ENCODE measurements at regions not wholly inside any gene's neighbourhood (a gene's known extent, or its start where the extent isn't known, plus 50 kb on each side); places are given as distances from the start of the nearest gene placed in this dataset.

DNA sequence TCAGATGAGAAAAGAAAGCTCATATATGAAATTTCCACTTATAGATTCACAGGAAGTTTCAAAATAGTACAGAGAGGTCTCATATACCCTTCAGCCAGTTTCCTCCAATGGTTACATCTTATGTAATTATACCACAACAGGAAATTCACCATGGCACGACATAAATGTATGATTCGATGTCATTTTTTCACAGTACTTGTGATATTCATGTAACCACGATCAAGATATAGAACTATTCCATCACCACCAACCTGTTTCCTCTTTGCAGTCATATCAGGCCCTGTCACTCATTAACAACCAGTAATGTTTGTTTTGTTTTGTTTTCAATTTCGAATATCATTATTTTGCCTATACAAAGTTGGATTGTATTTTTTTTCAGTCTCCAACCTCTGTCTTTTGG, 314.3 kb upstream of the POU3F3 start:
- Mint-ChIP-seq H3K36me3 (ENCODE audit: insufficient read depth, unreplicated experiment) (no peaks in the 10 kb centered on the region), H3K27me3 (ENCODE audit: insufficient read depth, unreplicated experiment) (peaks cover 62% of the 10 kb centered on the region), H3K4me3 (ENCODE audit: unreplicated experiment) (no peak overlapping the region), H3K4me1 (ENCODE audit: insufficient read depth, unreplicated experiment) (no peaks in the 10 kb centered on the region), H3K9me3 (ENCODE audit: unreplicated experiment) (no peaks in the 10 kb centered on the region), H3K27ac (ENCODE audit: low read depth, unreplicated experiment) (no peak overlapping the region)
- intact Hi-C loops (cut with micrococcal nuclease) = no loop called here
- TF ChIP-seq, protein P1, sequence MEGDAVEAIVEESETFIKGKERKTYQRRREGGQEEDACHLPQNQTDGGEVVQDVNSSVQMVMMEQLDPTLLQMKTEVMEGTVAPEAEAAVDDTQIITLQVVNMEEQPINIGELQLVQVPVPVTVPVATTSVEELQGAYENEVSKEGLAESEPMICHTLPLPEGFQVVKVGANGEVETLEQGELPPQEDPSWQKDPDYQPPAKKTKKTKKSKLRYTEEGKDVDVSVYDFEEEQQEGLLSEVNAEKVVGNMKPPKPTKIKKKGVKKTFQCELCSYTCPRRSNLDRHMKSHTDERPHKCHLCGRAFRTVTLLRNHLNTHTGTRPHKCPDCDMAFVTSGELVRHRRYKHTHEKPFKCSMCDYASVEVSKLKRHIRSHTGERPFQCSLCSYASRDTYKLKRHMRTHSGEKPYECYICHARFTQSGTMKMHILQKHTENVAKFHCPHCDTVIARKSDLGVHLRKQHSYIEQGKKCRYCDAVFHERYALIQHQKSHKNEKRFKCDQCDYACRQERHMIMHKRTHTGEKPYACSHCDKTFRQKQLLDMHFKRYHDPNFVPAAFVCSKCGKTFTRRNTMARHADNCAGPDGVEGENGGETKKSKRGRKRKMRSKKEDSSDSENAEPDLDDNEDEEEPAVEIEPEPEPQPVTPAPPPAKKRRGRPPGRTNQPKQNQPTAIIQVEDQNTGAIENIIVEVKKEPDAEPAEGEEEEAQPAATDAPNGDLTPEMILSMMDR (IDR thresholded peaks at IDR 0.05; ENCODE audit: unreplicated experiment) = no peak
- CTCF ChIA-PET = no interaction called here
- no peak for DNase-seq (ENCODE audit: unreplicated experiment)
- POLR2A ChIA-PET = interaction anchor here (0.7 kb wide), 1 partner anchor 895 kb away, joined by 3 read pairs; no protein-coding TSS in a partner anchor
- no TSS peak for BruUV-seq (replicated peaks)

DNA sequence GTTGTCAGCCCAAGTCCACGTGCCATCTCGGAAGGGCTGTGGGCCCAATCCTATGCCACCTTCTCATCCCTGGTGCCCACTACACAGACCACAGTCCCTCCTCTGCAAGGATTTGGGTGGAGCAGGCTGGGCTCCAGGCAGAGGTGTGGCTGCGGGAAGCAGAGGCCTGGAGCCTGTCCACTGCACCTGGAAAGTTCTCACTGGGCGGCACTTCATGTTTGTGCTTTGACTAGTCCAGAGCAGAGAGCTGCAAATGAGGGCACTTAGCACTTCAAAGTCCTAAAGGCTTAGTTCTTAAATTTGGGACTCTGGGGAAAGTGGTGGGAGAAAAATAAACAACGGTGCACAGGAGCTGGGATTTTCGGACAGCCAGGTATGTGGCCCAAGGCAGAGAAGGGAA, 308.9 kb upstream of the POU3F3 start:
- Mint-ChIP-seq H3K4me1 (ENCODE audit: insufficient read depth, unreplicated experiment) (no peaks in the 10 kb centered on the region), H3K4me3 (ENCODE audit: unreplicated experiment) (no peak overlapping the region), H3K36me3 (ENCODE audit: insufficient read depth, unreplicated experiment) (no peaks in the 10 kb centered on the region), H3K27me3 (ENCODE audit: insufficient read depth, unreplicated experiment) (peaks cover 44% of the 10 kb centered on the region), H3K27ac (ENCODE audit: low read depth, unreplicated experiment) (no peak overlapping the region), H3K9me3 (ENCODE audit: unreplicated experiment) (no peaks in the 10 kb centered on the region)
- POLR2A ChIA-PET = no interaction called here
- CTCF ChIA-PET = no interaction called here
- intact Hi-C loops (cut with micrococcal nuclease) = no loop called here
- TF ChIP-seq, protein P1 (IDR thresholded peaks at IDR 0.05; ENCODE audit: unreplicated experiment) = no peak
- no TSS peak for BruUV-seq (replicated peaks)
- no peak for DNase-seq (ENCODE audit: unreplicated experiment)

DNA sequence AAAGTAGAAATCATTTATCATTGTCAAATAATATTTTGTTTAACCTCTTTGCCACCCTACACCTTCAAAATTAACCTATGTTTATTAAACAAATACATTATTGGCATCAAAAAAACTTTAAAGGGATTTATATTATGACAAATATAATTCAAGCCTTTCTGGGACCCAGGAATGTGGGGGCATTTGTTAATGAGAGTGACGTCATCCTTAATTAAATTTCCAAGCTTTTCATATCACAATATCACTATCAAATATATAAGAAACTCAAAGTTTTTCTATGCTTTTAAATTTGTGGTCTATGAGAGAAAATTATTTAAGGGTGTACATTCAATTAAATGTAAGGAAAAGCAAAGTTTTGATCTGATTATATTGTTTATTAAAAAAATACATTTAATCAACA, 307.4 kb upstream of the POU3F3 start:
- ChIA-PET POLR2A (no interaction called here), CTCF (no interaction called here)
- no peak overlapping the region for H3K27ac Mint-ChIP-seq (ENCODE audit: low read depth, unreplicated experiment)
- H3K9me3 Mint-ChIP-seq (ENCODE audit: unreplicated experiment) = no peaks in the 10 kb centered on the region
- H3K4me3 Mint-ChIP-seq (ENCODE audit: unreplicated experiment) = no peak overlapping the region
- H3K4me1 Mint-ChIP-seq (ENCODE audit: insufficient read depth, unreplicated experiment) = no peaks in the 10 kb centered on the region
- no peak for DNase-seq (ENCODE audit: unreplicated experiment)
- TF ChIP-seq, protein P1 (IDR thresholded peaks at IDR 0.05; ENCODE audit: unreplicated experiment) = no peak
- no TSS peak for BruUV-seq (replicated peaks)
- intact Hi-C loops (cut with micrococcal nuclease) = no loop called here
- no peaks in the 10 kb centered on the region for H3K36me3 Mint-ChIP-seq (ENCODE audit: insufficient read depth, unreplicated experiment)
- H3K27me3 Mint-ChIP-seq (ENCODE audit: insufficient read depth, unreplicated experiment) = peaks cover 42% of the 10 kb centered on the region

DNA sequence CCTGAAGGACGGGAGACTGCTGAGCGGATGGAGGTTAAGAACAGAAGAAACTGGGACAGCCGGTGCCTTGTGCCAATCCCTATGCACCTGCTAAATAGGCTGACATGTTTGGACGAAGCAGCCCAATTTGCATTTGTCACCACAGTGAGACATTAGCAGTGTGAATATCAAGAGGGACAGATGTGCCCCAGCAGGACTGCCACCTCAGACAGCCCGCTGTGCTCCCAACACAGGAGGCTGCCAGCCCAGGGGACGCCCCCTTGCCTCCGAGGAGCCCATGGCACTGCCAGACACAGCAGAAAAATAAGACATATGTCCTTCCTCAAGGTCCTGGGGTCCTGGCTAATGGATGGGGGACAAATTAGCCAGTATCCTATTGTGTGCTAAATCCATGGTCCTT, 306.7 kb upstream of the POU3F3 start:
- Mint-ChIP-seq H3K4me1 (ENCODE audit: insufficient read depth, unreplicated experiment) (no peaks in the 10 kb centered on the region), H3K36me3 (ENCODE audit: insufficient read depth, unreplicated experiment) (no peaks in the 10 kb centered on the region), H3K9me3 (ENCODE audit: unreplicated experiment) (no peaks in the 10 kb centered on the region), H3K27ac (ENCODE audit: low read depth, unreplicated experiment) (no peak overlapping the region), H3K4me3 (ENCODE audit: unreplicated experiment) (no peak overlapping the region), H3K27me3 (ENCODE audit: insufficient read depth, unreplicated experiment) (peaks cover 49% of the 10 kb centered on the region)
- no peak for DNase-seq (ENCODE audit: unreplicated experiment)
- CTCF ChIA-PET = no interaction called here
- TF ChIP-seq, protein P1 (IDR thresholded peaks at IDR 0.05; ENCODE audit: unreplicated experiment) = no peak
- POLR2A ChIA-PET = no interaction called here
- no TSS peak for BruUV-seq (replicated peaks)
- intact Hi-C loops (cut with micrococcal nuclease) = no loop called here
